Umbilical cord (tissue), 1 donor: ENCODE measurements at regions not wholly inside any gene's neighbourhood (a gene's known extent, or its start where the extent isn't known, plus 50 kb on each side); places are given as distances from the start of the nearest gene placed in this dataset.
A peak's percentile ranks its signal among the peaks of the same experiment; 100 is the strongest.

Source experiments
- DNase-seq: peaks from one replicate; pipeline ENCODE4 v3.0.0-alpha.2; 2015; ENCODE audit warnings: low spot score

DNA sequence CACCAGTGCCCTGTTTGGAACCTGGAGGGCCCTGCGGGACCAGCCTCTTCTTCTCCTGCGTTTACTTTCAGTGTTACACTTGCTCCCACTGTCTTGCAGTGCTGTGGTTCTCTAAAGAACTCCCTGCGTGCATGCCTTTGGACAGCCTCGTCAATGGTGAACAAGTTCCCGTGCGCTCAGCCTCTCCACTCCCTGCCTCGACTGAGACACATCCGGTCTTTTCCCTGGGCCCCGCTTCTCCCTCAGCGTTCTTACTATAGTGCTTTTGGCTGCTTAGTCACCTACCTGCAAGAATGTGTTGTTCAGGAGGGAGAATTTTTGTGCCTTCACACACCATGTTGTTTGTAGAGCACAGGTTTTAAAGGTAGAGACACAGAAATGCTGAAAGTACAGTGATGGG is 520.7 kb upstream of the MKI67 start:
- DNase-seq = no peak

DNA sequence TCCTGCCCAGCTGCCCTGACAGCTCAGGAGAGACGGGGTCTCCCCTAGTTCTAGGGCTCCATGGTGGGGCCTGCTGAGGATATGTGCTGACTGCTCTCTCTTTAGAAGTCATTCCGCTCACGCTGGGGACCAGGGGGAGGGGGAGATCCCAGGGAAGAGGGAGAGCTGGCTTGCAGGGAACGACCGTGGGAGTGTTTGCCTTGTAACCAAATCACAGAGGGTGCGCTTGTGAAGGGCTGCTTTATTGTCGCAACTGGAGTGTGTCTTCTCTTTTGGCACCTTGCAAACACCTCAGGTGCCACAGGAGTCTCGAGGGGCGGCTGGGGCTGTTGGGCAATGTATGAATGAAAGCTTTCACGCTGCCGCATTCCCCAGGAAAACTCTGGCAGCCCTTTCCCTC is 531.3 kb upstream of the MKI67 start:
- DNase-seq = no peak

DNA sequence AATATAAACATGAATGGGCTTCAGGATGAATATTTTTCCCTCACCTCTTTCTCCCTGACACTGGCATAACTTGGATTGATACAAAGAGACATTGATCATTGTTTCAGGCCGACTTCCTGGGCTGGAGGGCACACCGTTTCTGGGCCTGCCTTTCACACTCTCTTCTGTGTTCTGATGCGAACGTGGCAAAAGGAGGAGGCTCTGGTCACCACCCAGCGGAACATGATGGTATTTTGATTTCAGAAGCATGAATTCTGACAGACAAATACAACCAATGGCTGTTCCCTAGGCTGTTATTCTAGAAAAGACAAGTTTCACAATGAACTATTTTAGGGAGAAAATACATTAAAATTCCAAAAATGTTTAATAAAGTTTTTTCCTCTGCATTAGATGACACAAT is 534.5 kb upstream of the MKI67 start:
- no peak for DNase-seq

DNA sequence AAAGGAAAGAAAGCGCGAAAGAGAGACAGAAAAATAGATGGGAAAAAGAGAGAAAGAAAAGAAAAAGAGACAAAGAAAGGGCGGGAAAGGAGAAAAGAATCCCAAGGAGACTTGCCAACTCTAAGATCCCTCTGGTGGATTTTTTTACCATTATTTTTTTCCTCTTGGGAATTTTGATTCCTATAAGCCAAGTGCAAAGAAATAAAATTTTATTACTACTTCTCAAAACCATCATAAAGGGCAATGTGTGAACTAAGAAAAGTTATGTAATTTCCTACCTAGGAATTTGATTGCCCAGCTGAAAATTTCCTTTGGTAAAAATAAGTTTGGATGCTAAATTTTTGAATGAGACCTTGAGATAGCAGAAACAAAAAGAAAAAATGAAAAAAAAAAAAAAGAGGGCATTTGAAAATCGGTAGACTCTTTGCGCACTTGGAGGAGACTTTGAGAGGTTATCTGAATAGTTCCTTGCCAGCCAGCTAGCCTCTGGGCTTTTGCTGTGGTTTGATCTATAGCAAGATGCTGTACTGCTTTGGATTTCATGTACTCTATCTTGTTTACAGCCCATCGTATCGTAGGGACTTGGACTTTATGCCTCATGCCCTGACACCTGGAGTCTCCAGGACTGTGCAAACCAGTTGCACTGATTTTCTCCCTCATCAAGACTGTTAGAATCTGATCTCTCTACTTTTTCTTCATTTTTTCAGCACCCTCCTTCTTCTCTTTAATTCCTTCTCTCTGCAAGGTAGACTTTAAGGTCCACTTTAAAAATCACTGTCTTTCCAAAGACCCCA is 535.4 kb upstream of the MKI67 start:
- no peak for DNase-seq

DNA sequence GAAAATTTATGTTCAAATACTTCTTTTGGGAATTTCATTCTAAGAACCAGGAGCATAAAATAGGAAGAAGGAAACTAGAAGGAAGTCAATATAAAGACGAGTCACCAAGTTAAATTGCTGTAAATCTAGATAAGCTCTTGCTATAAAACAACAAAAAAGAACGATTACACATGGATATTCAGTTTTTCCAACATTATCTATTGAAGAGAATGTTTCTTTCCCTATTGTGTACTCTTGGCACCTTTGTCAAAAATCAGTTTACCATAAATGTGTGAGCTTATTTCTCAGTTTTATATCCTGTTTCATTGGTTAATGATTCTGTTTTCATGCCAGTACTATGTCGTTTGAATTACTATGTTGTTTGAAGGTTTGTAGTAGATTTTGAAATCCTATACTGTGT is 536.3 kb upstream of the MKI67 start:
- no peak for DNase-seq

DNA sequence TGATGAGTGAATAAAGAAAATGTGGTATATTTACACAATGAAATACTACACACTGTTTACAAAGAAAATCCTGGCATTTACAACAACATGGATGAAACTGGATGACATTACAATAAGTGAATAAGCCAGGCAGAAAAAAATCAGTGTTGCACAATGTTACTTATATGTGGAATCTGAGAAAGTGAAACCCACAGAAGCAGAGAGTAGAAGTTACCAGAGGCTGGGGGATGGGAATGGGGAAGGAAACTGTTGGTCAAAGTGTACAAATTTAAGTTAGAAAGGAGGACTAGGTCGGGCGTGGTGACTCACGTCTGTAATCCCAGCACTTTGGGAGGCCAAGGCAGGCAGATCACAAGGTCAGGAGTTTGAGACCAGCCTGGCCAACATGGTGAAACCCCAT is 538.5 kb upstream of the MKI67 start:
- DNase-seq = no peak

DNA sequence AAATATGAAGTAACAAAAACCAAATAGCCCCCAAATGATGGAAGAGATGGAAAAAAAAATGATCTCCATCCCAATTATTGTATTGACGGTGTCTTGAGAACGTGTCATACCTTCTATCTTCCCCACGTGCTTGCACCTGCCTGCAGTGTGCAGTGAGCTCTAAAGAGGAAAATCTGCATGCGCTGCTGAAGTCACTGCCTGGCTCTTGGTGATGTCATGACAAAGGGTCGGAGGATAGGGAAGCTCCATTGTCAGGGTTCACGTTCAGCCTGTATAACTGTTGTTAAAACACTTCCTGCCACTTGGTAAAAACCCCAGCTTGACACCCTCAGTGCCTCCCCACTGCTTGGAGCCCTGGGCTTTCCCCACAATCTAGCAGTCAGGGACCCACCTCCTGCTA is 549.2 kb upstream of the MKI67 start:
- no peak for DNase-seq

DNA sequence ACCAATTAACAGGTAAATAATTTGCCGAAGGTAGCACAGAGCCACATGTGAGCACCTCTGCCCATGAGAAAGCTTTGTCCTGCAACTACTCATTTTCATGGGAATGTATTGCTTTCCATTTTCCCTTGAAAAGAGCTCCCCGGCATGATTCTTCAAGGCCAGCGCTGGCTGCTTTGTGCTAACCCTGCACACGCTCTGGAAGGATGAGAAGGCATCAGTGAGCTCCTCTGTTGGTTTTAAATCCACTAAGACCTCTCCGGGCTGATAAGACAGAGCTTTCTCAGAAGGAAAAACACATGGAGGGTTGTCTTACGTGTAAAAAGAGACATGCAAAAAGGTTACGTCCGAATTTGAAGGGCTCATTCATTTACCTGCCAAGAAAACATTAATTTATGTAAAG is 553.9 kb upstream of the MKI67 start:
- peak; percentile 67 for DNase-seq

DNA sequence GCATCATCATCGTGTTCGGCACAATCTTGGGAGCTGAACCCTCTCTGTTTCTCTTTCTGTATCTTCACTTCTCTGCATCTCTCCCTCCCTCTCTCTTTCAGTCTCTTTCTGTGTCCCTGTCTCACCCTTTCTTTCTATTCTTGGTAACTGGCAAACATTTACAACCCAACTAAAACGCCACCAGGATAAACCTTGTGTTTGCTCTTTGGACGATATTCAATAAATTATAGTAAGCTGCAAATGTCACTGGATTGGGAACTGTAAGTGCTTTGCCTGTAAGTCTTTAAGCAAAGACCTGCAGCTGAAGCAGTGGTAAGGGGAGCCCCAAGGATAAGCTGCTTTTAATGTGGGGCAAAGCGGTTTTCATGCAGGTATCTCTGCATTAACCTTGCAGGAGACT is 558.0 kb upstream of the MKI67 start:
- no peak for DNase-seq

DNA sequence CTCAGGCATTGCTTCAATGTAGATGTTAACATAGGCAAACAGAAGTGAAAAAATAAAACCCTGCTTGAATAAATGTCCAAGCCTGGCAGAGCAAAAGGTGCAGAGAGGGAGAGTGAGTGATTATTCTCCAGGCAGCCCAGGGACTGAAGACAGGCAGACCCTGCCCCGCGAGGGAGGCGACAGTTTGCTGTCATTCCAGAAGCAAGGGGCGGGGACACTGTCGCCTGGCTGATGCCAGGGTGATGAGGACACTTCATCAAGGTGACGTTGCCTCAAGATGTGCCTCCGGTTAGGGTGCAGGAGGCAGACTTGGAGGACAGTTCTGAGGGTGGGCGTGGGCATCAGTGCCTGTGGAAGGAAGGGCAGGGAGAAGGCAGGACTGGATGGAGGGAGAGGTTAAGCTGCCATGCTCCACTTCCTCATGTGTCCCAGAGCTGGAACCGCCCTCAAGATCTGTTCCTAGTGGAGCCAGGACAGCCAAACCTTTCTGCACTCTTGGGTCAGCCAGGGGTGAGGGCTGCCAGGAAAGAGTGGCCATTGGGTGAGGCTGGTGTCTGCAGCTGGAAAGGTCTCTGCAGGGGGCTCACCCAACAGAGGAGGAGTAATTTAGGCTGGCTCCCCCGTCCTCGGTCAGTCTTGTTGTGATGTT is 560.5 kb upstream of the MKI67 start:
- DNase-seq = no peak

DNA sequence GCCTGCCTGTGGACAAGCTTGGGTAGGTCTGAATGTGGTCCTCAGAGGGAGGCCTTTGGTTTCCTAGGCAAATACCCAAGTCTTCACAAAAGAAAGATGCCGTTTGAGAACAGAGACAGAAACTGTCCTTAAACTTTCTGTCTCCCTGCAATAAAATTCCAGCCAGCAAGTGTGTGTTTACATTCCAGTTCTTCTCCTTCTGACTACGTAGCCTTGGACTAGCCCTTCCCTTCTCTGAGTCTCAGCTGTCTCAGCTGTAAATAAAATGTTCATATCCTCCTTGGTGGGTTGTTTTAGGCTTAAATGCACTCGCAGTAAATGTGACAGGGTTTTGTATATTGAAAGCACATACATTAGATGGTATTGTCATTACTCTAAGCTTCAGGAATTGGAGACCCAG is 561.2 kb upstream of the MKI67 start:
- no peak for DNase-seq

DNA sequence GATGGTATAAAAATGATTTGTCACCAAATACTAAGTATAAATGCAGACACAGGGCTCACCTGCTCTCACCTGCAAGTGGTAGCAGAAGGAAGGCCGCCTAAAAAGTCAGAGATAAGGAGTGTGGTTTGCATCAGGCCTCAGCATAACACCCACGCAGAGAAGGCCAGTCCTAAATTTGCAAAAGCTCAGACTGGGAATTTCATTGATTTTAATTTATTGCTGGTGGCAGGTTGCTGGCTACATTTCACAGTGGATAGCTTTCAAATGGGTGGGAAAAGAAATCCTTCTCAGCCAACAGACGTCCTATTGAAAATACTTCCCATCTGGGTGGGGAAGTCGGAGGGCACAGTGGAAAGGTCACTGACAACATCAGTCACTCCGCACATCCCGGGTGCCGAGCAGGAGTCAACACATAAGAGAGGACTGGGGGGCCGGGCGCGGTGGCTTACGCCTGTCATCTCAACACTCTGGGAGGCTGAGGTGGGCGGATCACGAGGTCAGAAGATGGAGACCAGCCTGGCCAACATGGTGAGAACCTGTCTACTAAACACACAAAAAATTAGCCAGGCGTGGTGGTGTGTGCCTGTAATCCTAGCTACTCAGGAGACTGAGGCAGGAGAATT is 561.8 kb upstream of the MKI67 start:
- DNase-seq = no peak

DNA sequence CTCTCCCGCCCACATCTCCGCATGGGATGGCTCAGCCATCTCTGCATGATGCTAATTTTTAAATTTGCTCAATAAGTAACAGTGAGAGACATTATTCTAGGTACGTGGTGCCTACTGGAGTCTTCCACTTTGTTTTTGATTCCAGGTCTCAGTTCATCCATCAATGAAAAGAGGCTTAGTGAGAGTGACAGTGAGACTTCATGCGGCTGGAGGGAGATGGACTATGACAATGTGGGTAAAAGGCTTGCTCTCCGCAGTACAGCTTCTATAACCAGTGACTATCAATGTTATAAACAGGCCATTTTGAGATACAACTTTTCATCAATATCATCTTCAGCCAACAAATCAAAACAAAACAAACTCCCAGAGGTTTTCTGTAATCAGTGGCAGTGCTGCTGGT is 563.4 kb upstream of the MKI67 start:
- no peak for DNase-seq

DNA sequence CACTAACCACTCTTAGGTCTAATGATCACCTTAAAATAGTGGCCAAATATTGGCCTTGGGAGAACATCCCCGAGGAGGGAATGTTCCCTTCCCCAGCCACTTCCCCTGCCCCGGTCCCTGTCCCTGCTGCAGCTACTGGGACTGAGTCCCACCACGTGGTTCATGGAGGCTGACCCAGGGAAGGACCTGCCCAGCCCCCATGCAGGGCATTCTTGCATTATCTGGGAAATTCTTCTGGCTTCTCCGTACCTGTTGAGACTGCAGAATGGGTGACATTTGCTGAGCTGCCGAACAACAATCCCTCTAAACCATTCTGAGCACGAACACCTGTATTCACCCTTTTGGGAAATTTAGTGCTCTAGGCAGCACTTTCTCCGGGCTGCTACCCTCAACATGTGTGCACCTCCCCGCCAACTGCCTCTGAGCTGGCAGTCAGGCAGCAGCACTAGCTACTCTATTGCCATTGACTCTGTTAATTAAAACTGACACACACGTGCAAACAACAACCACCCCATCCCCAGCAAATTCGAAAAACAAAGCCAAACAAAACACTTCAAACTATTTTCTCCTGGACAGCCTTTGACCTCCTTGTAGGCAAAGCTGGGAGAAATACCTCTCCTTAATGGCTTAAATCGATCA is 567.4 kb upstream of the MKI67 start:
- DNase-seq = no peak

DNA sequence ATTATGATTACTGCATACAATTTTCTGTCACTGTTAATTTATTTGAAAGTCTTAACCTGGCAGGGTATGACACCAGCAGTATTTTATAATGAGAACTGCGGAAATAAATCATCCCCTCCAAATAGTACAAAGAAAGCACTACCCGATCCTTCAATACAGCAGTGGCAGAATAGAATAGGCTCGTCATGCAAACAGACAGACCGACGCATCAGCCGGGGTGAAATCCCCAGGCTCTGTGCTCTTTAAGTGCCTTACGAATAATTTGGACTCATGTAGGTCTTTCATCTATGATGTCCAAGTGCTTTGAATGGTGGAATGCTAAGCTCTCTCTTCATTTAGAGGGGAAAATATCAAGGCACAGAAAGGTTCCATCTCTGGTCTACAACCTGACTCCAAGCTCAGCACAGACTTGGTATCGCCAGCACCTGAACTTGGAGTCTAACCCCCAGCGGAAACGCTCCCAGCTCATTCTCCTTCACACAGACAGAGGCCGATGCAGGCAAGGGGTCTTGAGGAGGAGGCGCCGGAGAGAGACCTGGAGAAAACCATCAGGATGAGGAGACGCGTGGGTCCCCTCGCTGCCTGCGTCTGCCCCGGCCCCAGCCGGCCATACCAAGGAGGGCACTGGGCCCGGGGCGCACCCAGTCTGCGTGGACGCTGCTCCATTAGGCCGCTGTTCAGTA is 568.1 kb upstream of the MKI67 start:
- no peak for DNase-seq

DNA sequence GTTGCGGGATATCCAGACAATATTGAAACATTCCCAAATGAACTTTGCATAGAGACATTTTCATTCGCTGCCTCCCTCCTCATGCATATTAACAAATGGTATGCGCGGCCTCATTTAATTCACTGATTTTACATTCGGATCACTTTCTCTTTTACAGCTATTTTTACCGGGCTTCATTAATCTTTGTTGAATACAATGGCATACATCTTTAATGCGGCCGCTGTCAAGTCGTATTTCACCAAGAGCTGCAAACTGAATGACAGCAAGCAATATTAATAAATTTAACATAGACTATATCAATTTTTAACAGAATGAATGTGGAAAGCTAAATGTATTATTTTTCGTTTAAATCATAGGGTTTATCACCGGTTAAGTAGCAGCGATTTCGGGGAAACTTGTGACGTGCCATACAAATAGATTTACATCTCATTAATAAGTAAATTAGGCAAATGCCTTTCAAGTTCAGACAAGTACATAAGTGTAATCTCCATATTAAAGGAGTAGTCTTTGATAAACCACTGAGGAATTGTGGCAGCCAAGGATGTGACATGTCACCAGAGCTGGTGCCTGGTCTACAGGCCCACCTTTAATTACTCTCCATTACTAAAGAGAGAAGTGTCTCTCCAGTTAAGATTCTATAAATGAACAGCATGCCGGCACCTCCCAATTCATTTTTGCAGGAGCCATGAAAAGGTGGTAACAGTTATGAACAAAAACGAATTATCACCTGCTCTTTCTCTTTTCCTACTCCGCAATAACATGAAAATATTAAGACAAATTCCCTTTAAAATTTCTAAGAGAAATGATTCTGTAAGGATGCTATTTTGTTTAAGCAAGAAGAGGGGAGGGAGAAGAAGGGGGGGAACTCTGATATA is 568.9 kb upstream of the MKI67 start:
- DNase-seq = no peak

DNA sequence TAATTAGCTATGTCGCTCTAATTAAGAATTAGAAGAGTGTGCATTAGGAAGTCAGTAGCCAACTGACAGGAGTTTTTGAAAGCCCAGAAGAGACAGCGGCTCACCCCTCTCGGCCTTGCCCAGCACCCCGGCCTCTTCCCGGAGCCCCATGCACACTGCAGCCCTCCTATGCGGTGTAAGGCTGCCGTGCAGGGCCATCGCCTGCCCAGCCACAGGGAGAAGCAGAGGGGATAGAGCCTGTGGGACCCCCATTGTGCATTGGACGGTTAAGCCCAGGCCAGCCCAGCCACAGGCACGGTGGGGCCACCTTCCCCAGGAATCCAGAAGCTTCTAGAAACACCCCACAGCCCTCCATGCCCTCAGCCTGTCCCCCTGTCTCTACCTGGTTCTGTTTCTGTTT is 569.7 kb upstream of the MKI67 start:
- no peak for DNase-seq

DNA sequence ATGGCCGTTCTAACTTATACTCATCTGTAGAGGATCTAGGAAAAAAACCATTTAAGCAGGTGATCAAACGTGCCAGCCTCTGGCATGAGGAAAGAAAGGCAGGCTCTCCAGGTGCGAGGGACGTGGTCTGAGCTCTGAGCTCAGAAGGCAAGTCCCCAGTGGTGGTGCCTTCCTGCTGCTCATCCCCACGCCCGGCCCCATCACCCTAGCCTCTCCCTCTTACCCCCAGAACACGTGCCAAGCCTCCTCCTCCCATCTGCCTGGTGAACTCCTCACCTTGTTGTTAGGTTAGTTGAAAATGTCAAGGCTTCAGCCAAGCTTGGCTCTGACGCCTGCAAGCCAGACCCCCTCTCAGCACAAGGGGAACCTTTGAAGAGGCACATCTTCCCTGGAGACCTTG is 571.2 kb upstream of the MKI67 start:
- DNase-seq = no peak

DNA sequence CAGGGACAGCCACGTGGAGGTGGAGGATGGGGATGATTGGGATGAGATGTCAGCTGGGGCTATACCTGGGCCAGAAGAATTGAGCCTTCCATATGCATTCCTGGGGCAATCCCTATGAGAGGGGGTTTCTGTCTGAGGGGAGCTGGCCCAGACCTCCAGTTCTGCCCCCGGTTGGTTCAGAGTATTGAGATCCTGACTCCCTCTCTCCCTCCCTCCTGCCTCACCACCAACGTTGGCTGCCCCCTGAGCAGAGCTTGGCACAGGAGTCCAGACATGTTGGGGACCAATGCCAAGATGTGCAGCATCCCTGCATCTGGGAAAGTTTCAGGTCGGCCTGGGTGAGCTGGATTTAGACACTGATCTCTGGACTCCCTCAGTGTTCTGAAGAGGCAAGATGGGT is 575.2 kb upstream of the MKI67 start:
- DNase-seq = no peak

DNA sequence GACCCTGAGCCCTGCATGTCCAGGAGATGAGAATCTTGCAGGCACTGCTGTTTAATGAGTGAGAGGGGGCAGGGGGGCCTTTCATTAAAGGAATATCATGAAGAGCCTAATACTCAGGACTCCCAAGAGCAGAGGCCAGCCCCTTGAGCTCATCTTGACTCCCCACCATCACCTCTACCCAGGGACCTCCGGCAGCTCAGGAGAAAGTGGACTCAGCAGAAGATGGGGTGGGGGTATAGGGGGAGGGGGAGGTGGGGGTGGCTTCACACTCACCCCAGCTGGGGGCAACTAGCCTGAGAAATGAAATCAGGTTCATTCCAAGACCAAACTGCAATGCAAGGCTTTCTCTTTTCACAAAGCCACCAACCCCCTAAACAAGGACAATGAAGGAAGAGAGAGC is 575.6 kb upstream of the MKI67 start:
- no peak for DNase-seq

DNA sequence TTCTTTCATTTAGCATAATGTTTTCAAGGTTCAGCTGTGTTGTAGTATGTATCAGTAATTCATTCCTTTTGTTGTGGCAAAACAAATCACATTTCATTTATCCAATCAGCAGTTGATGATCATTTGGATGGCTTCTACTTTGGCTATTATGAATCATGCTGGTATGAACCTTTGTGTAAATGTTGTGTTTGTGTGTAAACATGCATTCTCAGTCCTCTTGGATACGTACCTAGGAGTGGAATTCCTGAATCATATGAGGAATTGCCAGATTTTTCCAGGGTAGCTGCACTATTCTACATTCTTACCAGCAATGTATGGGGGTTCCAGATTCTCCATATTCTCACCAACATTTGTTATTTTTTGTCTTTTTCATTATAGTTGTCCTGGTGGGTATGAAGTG is 578.5 kb upstream of the MKI67 start:
- no peak for DNase-seq
